ENCODE measurements at regions not wholly inside any gene's neighbourhood (a gene's known extent, or its start where the extent isn't known, plus 50 kb on each side); places are given as distances from the start of the nearest gene placed in this dataset.

DNA sequence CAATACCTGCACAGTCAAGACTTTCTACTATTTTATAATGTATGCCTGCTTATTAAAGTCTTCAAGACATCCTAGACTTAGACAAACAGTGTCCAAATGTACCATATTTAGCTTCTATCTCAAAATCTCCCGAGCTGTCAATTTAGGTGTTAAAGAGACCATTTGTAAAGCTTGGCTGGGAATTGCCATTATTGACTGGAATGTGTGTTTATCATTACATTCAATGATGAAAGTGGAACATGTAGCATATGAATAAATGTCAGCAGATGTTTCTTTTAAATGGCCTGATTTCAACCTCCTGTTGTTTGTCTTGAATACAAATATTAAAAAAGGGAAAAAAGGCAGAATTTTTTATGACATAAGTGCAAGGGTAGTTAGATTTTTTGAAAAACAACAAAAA, 572.3 kb downstream of the PRKD1 start:
- Histone ChIP-seq H3K36me3 (ENCODE audit: control insufficient read depth, insufficient read depth, low read length) (no peaks in the 10 kb centered on the region), H3K4me3 (replicated peaks; ENCODE audit: low read depth, low read length) (no peak overlapping the region), H3K27me3 (replicated peaks; ENCODE audit: control insufficient read depth, insufficient read depth, low read length) (no peaks in the 10 kb centered on the region)
- no peak for DNase-seq (ENCODE audit: extremely low read depth, insufficient read length)
- TF ChIP-seq, protein P1, sequence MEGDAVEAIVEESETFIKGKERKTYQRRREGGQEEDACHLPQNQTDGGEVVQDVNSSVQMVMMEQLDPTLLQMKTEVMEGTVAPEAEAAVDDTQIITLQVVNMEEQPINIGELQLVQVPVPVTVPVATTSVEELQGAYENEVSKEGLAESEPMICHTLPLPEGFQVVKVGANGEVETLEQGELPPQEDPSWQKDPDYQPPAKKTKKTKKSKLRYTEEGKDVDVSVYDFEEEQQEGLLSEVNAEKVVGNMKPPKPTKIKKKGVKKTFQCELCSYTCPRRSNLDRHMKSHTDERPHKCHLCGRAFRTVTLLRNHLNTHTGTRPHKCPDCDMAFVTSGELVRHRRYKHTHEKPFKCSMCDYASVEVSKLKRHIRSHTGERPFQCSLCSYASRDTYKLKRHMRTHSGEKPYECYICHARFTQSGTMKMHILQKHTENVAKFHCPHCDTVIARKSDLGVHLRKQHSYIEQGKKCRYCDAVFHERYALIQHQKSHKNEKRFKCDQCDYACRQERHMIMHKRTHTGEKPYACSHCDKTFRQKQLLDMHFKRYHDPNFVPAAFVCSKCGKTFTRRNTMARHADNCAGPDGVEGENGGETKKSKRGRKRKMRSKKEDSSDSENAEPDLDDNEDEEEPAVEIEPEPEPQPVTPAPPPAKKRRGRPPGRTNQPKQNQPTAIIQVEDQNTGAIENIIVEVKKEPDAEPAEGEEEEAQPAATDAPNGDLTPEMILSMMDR (IDR thresholded peaks at IDR 0.05; ENCODE audit: insufficient read depth, low read length, poor library complexity, severe bottlenecking): no peak

DNA sequence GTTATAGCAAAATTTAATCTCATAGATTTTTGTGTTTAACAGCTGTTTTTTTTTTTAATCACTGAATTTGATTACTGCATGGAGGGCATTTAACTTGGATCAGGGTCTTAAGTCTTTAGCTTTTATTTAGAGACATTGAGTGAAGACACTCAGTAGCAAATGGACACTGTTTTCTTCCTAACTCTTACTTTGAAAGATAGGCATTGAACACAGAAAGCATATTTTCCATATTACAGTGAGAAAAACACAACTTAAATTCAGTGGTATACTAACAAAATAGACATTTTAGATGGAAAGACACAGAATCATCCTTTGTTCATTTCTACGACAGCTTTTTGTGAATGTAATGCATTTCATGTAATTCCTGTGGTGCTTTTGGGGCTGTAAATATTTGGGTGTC, 571.8 kb downstream of the PRKD1 start:
- Histone ChIP-seq H3K36me3 (ENCODE audit: control insufficient read depth, insufficient read depth, low read length) (no peaks in the 10 kb centered on the region), H3K27me3 (replicated peaks; ENCODE audit: control insufficient read depth, insufficient read depth, low read length) (no peaks in the 10 kb centered on the region), H3K4me3 (replicated peaks; ENCODE audit: low read depth, low read length) (no peak overlapping the region)
- TF ChIP-seq, protein P1 (IDR thresholded peaks at IDR 0.05; ENCODE audit: insufficient read depth, low read length, poor library complexity, severe bottlenecking): no peak
- no peak for DNase-seq (ENCODE audit: extremely low read depth, insufficient read length)

DNA sequence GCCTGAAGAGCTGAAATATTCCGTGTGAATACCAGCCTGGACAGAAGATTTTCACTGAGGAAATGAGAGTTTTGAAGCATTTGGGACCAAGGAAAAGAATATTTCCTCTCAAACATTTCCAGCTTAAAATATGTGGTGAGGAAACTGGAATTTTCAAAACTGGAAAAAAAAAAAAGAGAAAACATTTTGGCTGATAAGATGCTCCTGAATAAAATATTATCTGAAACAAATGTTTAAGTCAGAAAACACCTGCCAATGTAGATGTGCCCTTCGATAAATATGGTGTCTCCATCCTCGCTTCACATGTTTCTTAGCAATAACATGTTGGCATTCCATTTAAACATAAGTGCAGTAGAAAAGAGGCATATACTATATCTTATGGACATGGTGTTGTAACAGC, 567.0 kb downstream of the PRKD1 start:
- DNase-seq (ENCODE audit: extremely low read depth, insufficient read length): no peak
- TF ChIP-seq, protein P1 (IDR thresholded peaks at IDR 0.05; ENCODE audit: insufficient read depth, low read length, poor library complexity, severe bottlenecking): no peak
- Histone ChIP-seq H3K36me3 (ENCODE audit: control insufficient read depth, insufficient read depth, low read length) (no peaks in the 10 kb centered on the region), H3K4me3 (replicated peaks; ENCODE audit: low read depth, low read length) (no peak overlapping the region), H3K27me3 (replicated peaks; ENCODE audit: control insufficient read depth, insufficient read depth, low read length) (no peaks in the 10 kb centered on the region)

DNA sequence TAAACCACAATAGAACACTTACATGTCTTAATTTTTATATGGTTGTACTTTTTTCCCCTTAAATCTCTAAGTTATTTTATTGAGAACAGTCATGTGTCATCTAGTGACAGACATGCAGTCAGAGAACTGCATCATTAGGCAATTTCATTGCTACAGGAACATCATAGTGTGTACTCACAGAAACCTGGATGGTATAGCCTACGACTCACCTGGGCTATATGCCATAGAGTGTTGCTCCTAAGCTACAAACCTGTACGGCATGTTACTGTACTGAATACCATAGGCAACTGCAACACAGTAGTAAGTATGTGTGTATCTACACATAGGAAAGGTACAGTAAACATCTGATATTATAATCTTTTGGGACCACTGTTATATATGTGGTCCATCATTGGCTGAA, 557.6 kb downstream of the PRKD1 start:
- TF ChIP-seq, protein P1 (IDR thresholded peaks at IDR 0.05; ENCODE audit: insufficient read depth, low read length, poor library complexity, severe bottlenecking): no peak
- no peaks in the 10 kb centered on the region for H3K27me3 ChIP-seq (replicated peaks; ENCODE audit: control insufficient read depth, insufficient read depth, low read length)
- DNase-seq (ENCODE audit: extremely low read depth, insufficient read length): no peak
- no peaks in the 10 kb centered on the region for H3K36me3 ChIP-seq (ENCODE audit: control insufficient read depth, insufficient read depth, low read length)
- no peak overlapping the region for H3K4me3 ChIP-seq (replicated peaks; ENCODE audit: low read depth, low read length)

DNA sequence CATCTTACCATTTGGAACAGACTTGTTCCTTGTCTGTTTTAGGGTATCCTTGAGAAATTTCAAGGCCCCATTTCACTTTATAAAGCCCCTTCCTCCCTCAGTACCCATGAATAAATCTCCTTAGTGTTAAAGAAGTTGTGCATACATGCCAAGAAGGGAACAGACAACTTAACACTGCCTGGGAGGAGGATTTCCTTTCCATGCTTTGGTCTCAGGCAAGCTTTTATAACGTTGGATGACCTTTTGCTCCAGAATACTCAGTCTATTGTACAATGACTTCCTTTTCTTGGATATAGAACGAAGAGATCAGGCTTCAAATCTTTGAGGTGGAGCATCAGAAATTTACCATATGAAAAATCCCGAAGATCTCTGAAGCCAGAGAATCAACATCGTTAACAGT, 551.4 kb downstream of the PRKD1 start:
- H3K4me3 ChIP-seq (replicated peaks; ENCODE audit: low read depth, low read length): no peak overlapping the region
- no peak for DNase-seq (ENCODE audit: extremely low read depth, insufficient read length)
- TF ChIP-seq, protein P1 (IDR thresholded peaks at IDR 0.05; ENCODE audit: insufficient read depth, low read length, poor library complexity, severe bottlenecking): no peak
- no peaks in the 10 kb centered on the region for H3K36me3 ChIP-seq (ENCODE audit: control insufficient read depth, insufficient read depth, low read length)
- no peaks in the 10 kb centered on the region for H3K27me3 ChIP-seq (replicated peaks; ENCODE audit: control insufficient read depth, insufficient read depth, low read length)

DNA sequence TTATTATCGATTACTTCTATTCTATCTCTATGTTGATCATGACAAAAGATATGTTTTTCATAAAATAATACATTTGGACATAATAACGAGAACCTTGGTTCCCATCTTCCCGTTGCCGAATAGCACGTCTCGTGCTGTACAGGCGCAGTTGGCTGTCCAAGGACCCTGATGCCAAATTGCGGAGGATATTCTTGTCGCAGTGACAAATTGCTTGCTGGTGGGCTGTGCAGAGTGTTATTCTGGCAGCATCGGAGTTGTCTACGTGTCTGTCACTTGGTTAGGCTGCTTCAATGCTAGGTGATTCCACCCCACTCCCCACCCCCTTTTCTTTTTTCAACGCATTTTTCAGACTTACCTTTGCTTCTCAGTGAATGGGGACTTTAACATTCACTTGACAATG, 546.8 kb downstream of the PRKD1 start:
- Histone ChIP-seq H3K27me3 (replicated peaks; ENCODE audit: control insufficient read depth, insufficient read depth, low read length) (no peaks in the 10 kb centered on the region), H3K4me3 (replicated peaks; ENCODE audit: low read depth, low read length) (no peak overlapping the region), H3K36me3 (ENCODE audit: control insufficient read depth, insufficient read depth, low read length) (no peaks in the 10 kb centered on the region)
- TF ChIP-seq, protein P1 (IDR thresholded peaks at IDR 0.05; ENCODE audit: insufficient read depth, low read length, poor library complexity, severe bottlenecking): no peak
- DNase-seq (ENCODE audit: extremely low read depth, insufficient read length): no peak
